ENCODE measurements at regions not wholly inside any gene's neighbourhood (a gene's known extent, or its start where the extent isn't known, plus 50 kb on each side); places are given as distances from the start of the nearest gene placed in this dataset.

DNA sequence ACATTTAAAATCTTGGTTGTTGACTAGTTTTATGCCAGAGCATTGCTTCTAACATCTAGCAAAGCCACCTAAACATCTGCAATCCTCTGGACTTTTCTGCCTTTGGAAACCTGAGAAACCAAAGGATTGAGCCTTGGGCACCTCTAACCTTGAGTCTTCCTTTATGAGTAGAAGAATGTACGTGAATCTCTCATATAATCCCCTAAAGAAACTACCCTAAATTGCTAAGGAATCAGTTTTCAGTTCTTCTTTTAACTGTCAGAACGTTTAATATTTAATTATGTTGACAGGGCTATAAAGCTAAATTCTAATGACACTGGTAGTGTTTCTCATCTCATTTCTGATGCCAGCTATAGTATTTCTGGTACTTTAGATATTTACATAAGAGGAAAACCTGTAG, 997.3 kb downstream of the AMY1C start:
- no peak overlapping the region for H3K4me3 ChIP-seq (ENCODE audit: low read depth, low read length)
- TF ChIP-seq, protein P1, sequence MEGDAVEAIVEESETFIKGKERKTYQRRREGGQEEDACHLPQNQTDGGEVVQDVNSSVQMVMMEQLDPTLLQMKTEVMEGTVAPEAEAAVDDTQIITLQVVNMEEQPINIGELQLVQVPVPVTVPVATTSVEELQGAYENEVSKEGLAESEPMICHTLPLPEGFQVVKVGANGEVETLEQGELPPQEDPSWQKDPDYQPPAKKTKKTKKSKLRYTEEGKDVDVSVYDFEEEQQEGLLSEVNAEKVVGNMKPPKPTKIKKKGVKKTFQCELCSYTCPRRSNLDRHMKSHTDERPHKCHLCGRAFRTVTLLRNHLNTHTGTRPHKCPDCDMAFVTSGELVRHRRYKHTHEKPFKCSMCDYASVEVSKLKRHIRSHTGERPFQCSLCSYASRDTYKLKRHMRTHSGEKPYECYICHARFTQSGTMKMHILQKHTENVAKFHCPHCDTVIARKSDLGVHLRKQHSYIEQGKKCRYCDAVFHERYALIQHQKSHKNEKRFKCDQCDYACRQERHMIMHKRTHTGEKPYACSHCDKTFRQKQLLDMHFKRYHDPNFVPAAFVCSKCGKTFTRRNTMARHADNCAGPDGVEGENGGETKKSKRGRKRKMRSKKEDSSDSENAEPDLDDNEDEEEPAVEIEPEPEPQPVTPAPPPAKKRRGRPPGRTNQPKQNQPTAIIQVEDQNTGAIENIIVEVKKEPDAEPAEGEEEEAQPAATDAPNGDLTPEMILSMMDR (conservative IDR thresholded peaks at IDR 0.05; ENCODE audit: low read depth, low read length), result no peak
- DNase-seq (ENCODE audit: low read depth), result no peak

DNA sequence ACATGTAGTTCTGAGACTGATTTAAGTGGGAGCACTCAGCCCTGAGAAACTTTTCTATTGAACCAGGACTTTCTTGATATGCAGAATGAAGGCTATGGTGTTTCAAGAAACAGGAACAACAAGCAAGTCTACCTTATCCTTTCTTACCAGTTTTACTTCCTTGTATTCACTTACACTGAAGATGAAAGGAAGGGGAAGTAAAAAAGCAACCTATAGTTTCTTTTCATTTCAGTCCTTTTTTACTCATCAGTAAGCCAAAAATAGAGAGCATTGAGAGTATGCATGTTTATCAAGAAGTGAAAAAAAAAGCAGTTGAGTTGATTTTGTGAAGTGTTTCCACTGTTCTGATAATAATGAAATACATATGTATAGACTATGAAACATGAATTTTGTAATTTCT, 1010.3 kb downstream of the AMY1C start:
- H3K4me3 ChIP-seq (ENCODE audit: low read depth, low read length), result no peak overlapping the region
- DNase-seq (ENCODE audit: low read depth), result no peak
- TF ChIP-seq, protein P1 (conservative IDR thresholded peaks at IDR 0.05; ENCODE audit: low read depth, low read length), result no peak

DNA sequence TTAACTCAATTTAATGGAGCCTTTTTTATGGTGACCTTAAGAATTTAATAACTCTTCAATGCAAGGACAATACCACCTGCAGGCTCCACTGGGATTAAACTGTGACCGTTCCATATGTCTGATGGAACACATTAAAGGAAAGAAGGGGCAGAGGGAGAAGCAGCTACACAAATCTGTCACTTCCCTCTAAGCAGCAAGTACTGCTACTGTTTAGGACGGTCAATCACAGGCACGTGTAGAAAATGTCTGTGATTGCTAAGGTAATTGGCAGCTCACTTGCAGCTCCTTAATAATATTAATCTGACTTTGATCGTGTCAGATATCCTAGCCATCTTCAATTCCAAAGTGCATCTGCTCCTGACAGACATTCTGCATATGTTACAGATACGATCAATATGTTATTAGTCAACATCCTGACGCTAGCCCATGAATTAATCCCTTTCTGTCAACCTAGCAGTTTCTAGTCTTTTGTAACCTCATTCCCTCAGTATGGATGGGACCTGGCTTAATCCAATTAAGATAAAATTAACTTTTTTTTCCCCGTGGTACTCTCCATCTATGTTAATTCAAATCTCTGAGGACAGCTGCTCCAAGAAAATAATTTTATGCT, 1012.4 kb downstream of the AMY1C start:
- TF ChIP-seq, protein P1 (conservative IDR thresholded peaks at IDR 0.05; ENCODE audit: low read depth, low read length), result no peak
- DNase-seq (ENCODE audit: low read depth), result no peak
- no peak overlapping the region for H3K4me3 ChIP-seq (ENCODE audit: low read depth, low read length)

DNA sequence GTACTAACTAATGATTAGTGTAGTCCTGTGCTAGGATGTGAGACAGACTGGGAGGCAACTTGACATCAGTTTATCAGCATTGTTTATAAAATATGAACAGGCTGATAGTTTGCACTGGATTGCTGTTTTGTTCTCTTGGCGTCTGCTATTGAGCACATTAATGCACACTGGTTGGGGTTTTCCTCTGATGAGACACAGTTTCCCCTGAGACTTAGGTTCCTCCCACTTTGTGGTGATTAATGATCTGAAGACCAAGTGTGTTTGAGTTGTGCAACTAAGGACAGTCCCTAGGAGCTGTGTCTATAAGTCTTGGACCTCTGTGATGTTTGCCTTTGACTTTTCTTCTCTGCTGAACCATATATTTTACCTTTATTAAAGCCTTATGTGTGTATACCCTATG, 1015.4 kb downstream of the AMY1C start:
- no peak overlapping the region for H3K4me3 ChIP-seq (ENCODE audit: low read depth, low read length)
- TF ChIP-seq, protein P1 (conservative IDR thresholded peaks at IDR 0.05; ENCODE audit: low read depth, low read length), result no peak
- DNase-seq (ENCODE audit: low read depth), result peak; percentile 40

DNA sequence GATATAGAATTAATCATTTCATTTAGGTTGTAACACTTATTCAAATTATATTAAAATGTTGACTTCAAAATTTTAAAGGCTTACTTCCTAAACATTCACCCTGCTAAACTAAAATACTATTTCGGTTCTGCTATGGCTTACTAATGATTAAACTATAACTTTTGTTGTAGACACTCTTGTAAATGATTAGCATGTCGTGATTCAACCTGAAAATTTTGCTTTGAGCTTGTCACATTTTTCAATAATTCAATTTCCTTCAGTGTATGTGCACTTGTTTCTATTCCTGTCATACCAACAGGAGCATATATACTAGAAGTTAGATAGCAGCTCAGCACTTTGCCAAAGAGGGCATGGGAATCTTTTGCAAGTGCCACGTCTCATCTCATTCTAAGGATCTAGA, 1018.8 kb downstream of the AMY1C start:
- DNase-seq (ENCODE audit: low read depth), result peak; percentile 3
- TF ChIP-seq, protein P1 (conservative IDR thresholded peaks at IDR 0.05; ENCODE audit: low read depth, low read length), result no peak
- no peak overlapping the region for H3K4me3 ChIP-seq (ENCODE audit: low read depth, low read length)

DNA sequence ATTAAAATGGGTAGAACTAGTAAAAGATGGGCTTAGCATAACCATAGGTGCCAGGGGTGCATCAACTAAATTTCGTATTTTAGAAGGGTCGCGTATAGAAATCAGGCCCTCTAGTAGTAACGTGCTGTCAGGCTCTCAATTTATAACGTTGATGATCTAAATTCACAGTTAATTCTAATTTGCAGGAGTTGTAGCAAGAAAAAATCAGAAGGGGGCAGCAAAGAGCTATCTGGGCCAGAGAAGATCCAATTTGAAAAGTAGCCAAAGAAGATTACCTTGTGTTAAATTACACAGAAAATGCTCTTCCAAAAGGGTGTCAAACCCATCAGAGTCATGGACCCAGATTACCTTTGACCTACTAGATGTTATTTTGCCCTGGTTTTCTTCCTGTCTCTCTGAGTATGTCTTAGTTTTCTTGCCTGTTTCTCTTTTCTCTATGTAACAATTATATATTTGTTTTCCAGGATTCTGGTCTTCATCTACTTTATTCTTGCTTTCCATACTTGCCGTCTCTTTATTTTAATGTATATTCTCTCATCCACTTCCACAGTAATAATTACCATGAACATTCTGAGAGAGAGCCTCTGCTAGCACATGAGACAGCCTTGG, 1030.9 kb downstream of the AMY1C start:
- DNase-seq (ENCODE audit: low read depth), result no peak
- TF ChIP-seq, protein P1 (conservative IDR thresholded peaks at IDR 0.05; ENCODE audit: low read depth, low read length), result peak; percentile 88
- no peak overlapping the region for H3K4me3 ChIP-seq (ENCODE audit: low read depth, low read length)
